Breast epithelium (tissue), 4 donors: ENCODE measurements at regions not wholly inside any gene's neighbourhood (a gene's known extent, or its start where the extent isn't known, plus 50 kb on each side); places are given as distances from the start of the nearest gene placed in this dataset.
A peak's percentile ranks its signal among the peaks of the same experiment; 100 is the strongest.
"Not testable (repeated sequence)": the region's sequence is repeated elsewhere in the genome, so short reads cannot be mapped to it uniquely, and the experiment has no call there.

Experiments
- DNase-seq, 2 donors: peaks; one replicate each; pipeline ENCODE4 v3.0.0-alpha.2; 2019; ENCODE audit warnings: low spot score in 2 of 2
- H3K27ac ChIP-seq, 2 donors: fragments of 200-600 bp; sonication (generic) in 1 of 2; one replicate each; pipeline ENCODE4 v1.5.1; 2016 to 2019; ENCODE audit warnings: mild to moderate bottlenecking in 1 of 2
- H3K27me3 ChIP-seq, 2 donors: fragments of 200-600 bp; sonication (generic) in 1 of 2; one replicate each; pipeline versions ENCODE4 v1.5.1 to v1.6.0; 2017 to 2019; ENCODE audit warnings: control low read depth in 1 of 2, mild to moderate bottlenecking in 1 of 2
- H3K36me3 ChIP-seq: fragments of 200-600 bp; one replicate; pipeline ENCODE4 v1.5.1; 2019
- H3K4me1 ChIP-seq, 2 donors: fragments of 200-600 bp; sonication (generic); one replicate each; pipeline ENCODE4 v1.5.1; 2016 to 2019; ENCODE audit warnings: control low read depth in 1 of 2
- H3K4me3 ChIP-seq, 3 donors: fragments of 200-600 bp; sonication (generic); 1 replicate in 2 of 3; 2 replicates in 1 of 3; pipeline ENCODE4 v1.5.1; 2016 to 2019; ENCODE audit warnings: mild to moderate bottlenecking in 3 of 3, moderate library complexity in 2 of 3
- H3K9me3 ChIP-seq, 2 donors: fragments of 200-600 bp; sonication (generic) in 1 of 2; one replicate each; pipeline ENCODE4 v1.5.1; 2016 to 2019; ENCODE audit warnings: control low read depth in 1 of 2
- CTCF ChIP-seq, 3 donors: fragments of 450-650 bp; IDR thresholded peaks; one replicate each; pipeline ENCODE4 v1.5.1; 2016 to 2017; ENCODE audit warnings: antibody characterized with exemption in 3 of 3, mild to moderate bottlenecking in 3 of 3, moderate library complexity in 3 of 3
- POLR2A ChIP-seq: fragments of 450-650 bp; IDR thresholded peaks from one replicate; pipeline ENCODE4 v1.6.1; 2016; ENCODE audit warnings: antibody characterized with exemption, mild to moderate bottlenecking, moderate library complexity
- POLR2AphosphoS5 ChIP-seq, 3 donors: sonication (generic); formaldehyde crosslinking; IDR thresholded peaks; one replicate each; pipeline ENCODE4 v1.6.1; 2017; ENCODE audit warnings: antibody characterized with exemption in 3 of 3
- intact Hi-C: fragments of 100-400 bp; cut with DNase I; formaldehyde crosslinking; loops from one replicate; pipeline ENCODE4 v1.15.1; 2023; ENCODE audit warnings: low total_unique reads

DNA sequence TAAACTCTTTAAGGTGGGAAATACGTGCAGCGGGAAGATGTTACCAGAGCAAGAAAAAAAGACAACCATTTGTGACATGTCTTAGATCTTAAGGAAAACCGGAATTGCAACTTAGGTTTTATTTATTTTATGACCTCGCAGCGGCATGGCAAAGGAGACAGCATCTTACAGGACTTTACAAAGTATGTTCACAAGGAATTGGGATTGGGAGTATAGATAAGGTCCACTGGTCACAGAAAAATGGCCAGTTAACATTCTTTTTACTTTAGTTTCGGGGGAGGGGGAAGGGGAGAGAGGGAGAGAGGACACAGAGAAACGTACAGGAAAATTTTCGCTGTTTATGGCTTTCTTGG is 104.5 kb upstream of the DIAPH3 start:
- Histone ChIP-seq H3K27ac (no peak overlapping the region), H3K27me3 (no peaks in the 10 kb centered on the region), H3K36me3 (no peaks in the 10 kb centered on the region), H3K4me1 (no peaks in the 10 kb centered on the region), H3K4me3 (peak overlapping the region; percentile 15 to 44 (median 19)), H3K9me3 (peaks cover 0 to under 1% of the 10 kb centered on the region in 2 donors)
- intact Hi-C loops = no loop called here
- DNase-seq = no peak
- TF ChIP-seq POLR2A (no peak), CTCF (IDR thresholded peaks at IDR 0.05) (no peak), POLR2AphosphoS5 (IDR thresholded peaks at IDR 0.05) (no peak)

DNA sequence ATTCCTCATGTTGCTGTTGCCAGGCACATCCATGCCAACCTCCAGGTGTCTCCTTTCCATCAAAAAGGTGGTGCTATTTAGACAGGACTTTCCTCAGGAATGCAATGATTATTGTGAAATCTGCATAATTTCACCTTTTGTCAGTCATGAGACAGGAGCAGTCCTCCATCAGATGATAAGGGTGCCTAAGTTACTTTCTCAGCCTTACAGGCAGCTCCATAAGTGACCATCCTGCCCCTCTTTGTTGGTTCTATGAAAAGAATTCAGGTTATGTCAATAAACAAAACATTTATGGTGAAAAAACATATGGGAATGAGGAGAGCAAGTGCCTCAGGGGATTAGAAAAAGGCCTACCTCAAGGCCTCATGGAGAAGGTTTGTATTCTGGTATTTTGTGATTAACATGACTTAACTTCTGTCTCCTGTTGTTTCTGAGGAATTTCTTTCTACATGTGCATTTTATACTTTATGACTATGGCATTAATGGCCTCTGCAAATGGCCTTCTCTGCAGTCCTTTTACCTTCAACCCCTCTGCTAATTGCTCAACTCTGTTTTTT is 110.3 kb upstream of the DIAPH3 start:
- Histone ChIP-seq H3K4me1 (no peaks in the 10 kb centered on the region), H3K4me3 (no peak overlapping the region), H3K27me3 (no peaks in the 10 kb centered on the region), H3K27ac (no peak overlapping the region), H3K9me3 (no peaks in the 10 kb centered on the region), H3K36me3 (no peaks in the 10 kb centered on the region)
- TF ChIP-seq CTCF (IDR thresholded peaks at IDR 0.05) = no peak
- TF ChIP-seq POLR2AphosphoS5 (IDR thresholded peaks at IDR 0.05) = no peak
- TF ChIP-seq POLR2A = no peak
- DNase-seq = no peak
- intact Hi-C loops = no loop called here

- Histone ChIP-seq H3K27ac (no peak overlapping the region), H3K4me3 (no peak overlapping the region), H3K4me1 (no peaks in the 10 kb centered on the region), H3K9me3 (no peaks in the 10 kb centered on the region), H3K27me3 (no peaks in the 10 kb centered on the region), H3K36me3 (no peaks in the 10 kb centered on the region)
- TF ChIP-seq POLR2A (no peak), POLR2AphosphoS5 (IDR thresholded peaks at IDR 0.05) (no peak), CTCF (IDR thresholded peaks at IDR 0.05) (no peak)
- DNase-seq = no peak
- intact Hi-C loops = no loop called here
Measured at GRCh38 chr13:60274655-60275054, 110.9 kb upstream of the DIAPH3 start.

DNA sequence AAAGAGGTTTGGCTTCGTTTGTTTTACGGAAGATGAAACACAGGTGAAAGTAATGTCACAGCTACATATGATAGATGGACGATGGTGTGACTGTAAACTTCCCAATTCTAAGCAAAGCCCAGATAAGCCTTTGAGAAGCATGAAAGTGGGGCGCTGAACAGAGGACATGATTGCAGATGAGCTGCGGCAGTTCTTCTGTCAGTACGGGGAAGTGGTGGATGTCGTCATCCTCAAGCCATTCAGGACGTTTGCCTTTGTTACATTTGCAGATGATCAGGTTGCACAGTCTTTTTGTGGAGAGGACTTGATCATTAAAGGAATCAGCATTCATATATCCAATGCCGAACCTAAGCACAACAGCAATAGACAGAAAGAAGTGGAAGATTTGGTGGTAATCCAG is 111.5 kb upstream of the DIAPH3 start:
- Histone ChIP-seq H3K27me3 (no peaks in the 10 kb centered on the region), H3K9me3 (no peaks in the 10 kb centered on the region), H3K27ac (no peak overlapping the region), H3K4me3 (no peak overlapping the region), H3K36me3 (no peaks in the 10 kb centered on the region), H3K4me1 (no peaks in the 10 kb centered on the region)
- TF ChIP-seq POLR2A (no peak), CTCF (IDR thresholded peaks at IDR 0.05) (no peak), POLR2AphosphoS5 (IDR thresholded peaks at IDR 0.05) (no peak)
- intact Hi-C loops = no loop called here
- no peak for DNase-seq

- H3K4me3 ChIP-seq, DNase-seq, intact Hi-C loops: not testable (repeated sequence)
Measured at GRCh38 chr13:60280524-60280923, 116.5 kb upstream of the TDRD3 start.

GRCh38 chr13:60282186-60282585 is 114.8 kb upstream of the TDRD3 start:
- intact Hi-C loops = no loop called here
- TF ChIP-seq CTCF (IDR thresholded peaks at IDR 0.05) (no peak), POLR2AphosphoS5 (IDR thresholded peaks at IDR 0.05) (no peak), POLR2A (no peak)
- Histone ChIP-seq H3K9me3 (no peaks in the 10 kb centered on the region), H3K4me3 (no peak overlapping the region), H3K27ac (no peak overlapping the region), H3K4me1 (no peaks in the 10 kb centered on the region), H3K27me3 (no peaks in the 10 kb centered on the region), H3K36me3 (no peaks in the 10 kb centered on the region)
- DNase-seq = no peak

More at GRCh38 chr13:60280524-60280923, 116.5 kb upstream of the TDRD3 start:
- H3K27ac ChIP-seq, H3K27me3 ChIP-seq, H3K4me1 ChIP-seq, H3K36me3 ChIP-seq, H3K9me3 ChIP-seq: not testable (repeated sequence)
